GM10266 (cell line): ENCODE measurements at regions not wholly inside any gene's neighbourhood (a gene's known extent, or its start where the extent isn't known, plus 50 kb on each side); places are given as distances from the start of the nearest gene placed in this dataset.

Experiments used
- DNase-seq: peaks from one replicate; pipeline ENCODE4 v3.0.0; 2012; ENCODE audit errors: extremely low spot score
- TF ChIP-seq, protein P1 (sequence below): IDR thresholded peaks from 2 replicates; pipeline ENCODE4 v1.5.1; 2012; ENCODE audit warnings: mild to moderate bottlenecking, low read depth; ENCODE audit not compliant: control insufficient read depth, insufficient read depth; ENCODE audit errors: missing control alignments

DNA sequence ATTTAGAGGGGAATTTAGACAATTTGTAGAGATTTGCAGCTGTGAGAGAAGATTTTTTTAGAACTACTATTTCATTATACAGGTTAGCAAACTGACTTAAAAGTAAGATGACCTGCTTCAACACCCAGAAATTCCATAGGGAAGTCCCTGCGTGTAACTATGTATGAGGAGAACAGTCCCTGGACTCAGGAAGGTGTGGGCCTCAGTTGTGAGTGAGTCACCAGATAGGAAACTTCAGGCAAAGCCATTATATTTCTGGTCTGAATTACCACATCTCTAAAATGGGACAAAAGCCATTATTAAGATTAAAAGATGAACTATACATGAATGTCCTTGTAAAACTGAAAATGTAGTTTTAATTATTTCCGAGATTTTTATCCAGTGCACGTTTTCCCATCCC lies 488.3 kb upstream of the GOLIM4 start:
- TF ChIP-seq, protein P1, sequence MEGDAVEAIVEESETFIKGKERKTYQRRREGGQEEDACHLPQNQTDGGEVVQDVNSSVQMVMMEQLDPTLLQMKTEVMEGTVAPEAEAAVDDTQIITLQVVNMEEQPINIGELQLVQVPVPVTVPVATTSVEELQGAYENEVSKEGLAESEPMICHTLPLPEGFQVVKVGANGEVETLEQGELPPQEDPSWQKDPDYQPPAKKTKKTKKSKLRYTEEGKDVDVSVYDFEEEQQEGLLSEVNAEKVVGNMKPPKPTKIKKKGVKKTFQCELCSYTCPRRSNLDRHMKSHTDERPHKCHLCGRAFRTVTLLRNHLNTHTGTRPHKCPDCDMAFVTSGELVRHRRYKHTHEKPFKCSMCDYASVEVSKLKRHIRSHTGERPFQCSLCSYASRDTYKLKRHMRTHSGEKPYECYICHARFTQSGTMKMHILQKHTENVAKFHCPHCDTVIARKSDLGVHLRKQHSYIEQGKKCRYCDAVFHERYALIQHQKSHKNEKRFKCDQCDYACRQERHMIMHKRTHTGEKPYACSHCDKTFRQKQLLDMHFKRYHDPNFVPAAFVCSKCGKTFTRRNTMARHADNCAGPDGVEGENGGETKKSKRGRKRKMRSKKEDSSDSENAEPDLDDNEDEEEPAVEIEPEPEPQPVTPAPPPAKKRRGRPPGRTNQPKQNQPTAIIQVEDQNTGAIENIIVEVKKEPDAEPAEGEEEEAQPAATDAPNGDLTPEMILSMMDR, result no peak
- DNase-seq, result no peak

DNA sequence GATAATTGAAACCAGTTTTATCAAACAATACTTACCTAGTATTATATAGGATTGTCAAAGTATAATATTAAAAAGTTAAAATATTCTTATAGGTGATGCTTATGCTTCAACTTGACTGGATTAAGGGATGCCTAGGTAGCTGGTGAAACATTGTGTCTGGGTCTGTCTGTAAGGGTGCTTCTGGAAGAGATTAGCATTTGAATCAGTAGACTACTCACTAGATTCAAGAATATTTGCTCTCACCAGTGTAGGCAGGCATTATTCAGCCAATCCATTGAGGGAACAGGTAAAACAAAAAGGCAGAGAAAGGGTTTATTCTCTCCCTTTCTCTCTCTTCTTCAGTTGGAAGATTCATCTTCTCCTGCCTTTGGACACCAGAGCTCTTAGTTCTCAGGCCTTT lies 486.8 kb upstream of the GOLIM4 start:
- TF ChIP-seq, protein P1, result no peak

DNA sequence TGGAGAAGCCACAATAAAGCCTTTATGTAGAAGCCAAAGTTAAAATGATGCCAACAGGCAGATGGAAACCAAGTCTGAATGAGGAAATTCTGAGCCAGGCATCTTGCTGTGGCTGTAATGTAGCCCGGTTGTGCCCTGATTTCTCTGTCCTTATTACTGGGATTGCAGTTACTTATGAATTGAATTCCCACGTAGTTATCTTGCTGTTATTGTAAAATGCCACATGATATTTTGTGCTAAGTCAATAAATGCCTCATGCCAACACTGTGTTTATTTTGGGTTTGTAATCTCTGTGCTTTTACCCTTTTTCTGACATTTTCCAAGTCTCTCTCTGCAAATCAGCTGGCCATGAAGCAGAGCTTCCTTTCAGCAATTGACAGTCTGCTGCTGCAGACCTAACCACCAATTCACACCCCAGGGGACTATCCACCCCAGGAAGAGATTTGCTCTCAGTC lies 486.1 kb upstream of the GOLIM4 start:
- TF ChIP-seq, protein P1, result no peak
- DNase-seq, result no peak

More for the DNA sequence above, 486.8 kb upstream of the GOLIM4 start:
- no peak for DNase-seq

DNA sequence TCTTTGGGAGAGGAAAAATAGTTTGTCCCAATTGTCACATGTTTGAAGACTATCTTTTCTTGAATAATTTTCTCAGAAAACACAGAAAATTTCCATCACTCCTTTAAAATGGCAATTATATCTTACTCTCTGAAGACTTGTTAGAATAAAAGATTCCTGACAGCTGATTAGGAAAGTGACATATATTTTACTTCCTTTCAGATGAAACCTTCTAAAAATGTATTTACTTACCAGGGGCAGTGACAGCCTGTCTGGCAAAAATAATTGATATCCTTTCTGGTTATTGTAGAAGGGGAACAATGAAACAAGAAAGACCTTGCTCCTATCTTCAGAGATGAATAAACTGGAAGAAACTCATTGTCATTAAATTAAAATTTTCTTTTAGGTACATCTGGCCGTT lies 483.3 kb upstream of the GOLIM4 start:
- TF ChIP-seq, protein P1, result no peak
- DNase-seq, result no peak

DNA sequence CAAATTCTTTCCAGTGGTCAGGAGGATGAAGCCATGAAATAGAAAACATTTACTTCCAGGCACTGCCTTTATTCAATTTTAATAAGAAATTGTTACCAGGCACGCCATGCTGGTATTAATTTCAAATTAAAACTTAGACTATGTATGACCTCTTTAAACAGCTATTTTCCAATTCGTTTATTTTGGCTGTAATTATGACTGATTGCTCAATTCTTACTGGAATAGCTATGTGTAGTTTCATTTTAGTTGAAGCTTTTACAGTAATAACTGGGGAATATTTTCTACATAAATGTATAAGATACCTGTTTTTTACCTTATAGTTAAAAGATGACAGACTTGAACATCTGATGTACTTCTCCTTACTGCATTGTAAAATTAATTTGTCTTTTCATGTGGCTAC lies 480.0 kb upstream of the GOLIM4 start:
- DNase-seq, result no peak
- TF ChIP-seq, protein P1, result no peak

DNA sequence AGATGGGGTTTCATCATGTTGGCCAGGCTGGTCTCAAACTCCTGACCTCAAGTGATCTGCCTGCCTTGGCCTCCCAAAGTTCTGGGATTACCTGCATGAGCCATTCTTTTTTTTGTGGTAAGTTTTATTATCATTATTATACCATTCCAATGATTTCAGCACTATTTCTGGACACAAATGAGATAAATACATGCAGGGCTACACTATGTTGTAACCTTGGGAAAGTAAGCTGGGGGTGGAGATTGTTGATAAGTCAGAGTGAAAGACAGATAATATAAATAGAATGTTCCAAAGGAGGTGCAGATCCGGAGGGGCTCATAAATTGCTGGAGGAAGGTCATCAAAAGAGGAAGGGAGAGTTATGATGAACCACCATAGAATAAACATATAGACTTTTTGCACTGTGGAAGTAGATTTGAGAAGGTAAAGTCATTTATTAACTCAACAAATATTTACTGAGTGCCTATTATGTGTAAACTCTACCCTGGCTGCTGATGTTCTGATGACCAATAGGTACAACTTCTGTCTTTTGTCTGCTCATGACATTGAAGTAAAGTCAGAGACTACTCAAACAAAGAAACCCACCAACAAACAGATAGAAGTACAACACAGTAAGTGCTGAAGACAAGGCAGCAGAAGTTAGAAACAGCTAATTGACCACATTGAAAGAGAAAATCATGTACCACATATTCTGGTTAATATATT lies 478.9 kb upstream of the GOLIM4 start:
- DNase-seq, result no peak
- TF ChIP-seq, protein P1, result no peak

DNA sequence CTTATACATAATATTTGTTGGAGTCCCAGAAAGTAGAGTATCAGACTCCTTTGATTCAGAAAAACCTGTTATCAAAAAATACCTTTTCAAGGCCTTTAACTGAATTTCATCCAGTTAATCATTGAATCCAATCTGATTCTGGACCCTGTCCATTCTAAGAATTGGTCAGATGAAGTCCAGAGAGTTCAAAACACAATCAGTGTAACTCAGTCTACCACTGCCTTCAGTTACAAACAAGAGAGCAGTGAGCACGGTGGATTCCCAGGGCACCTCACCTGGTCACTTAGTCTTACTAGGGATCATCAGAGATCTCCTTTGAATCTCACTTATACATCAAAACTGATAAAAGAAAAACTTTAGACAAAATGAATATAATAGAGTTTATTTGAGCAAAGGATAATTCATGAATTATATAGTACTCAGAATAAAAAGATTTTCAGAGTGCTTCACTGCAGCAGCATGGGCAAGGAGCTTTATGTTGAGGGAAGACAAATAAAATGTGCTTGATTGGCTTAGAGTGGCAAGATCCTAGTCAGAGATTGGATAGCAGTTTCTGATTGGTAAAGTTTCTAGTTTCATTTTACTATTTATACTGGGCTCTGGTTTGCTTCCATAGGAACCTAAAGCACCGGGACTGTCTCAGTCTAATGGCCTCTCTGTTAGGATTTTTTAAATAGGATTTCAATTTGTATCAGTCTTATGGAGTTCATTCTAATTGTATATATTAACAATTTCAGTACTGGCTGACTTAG lies 474.9 kb upstream of the GOLIM4 start:
- no peak for DNase-seq
- TF ChIP-seq, protein P1, result no peak
